ENCODE measurements at regions not wholly inside any gene's neighbourhood (a gene's known extent, or its start where the extent isn't known, plus 50 kb on each side); places are given as distances from the start of the nearest gene placed in this dataset.

DNA sequence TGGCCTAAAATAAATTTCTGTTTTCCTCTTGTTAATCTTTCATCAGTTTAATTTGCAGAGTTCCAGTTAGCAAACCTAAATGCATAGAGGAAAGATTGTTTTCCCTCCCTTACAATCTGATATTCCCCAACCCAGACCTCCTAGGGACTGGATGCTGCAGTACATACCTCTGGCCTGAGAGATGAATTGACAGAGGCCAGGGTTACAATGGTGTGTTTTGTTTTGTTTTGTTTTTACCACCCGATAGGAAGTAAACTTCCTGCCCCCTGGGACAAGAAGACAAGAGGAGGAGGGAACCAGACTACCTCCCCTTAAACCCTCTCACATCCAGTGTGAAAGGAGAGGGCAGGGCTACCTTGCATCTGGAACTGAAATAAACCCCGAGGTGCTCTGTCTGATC is 319.0 kb downstream of the LRFN2 start:
- DNase-seq (ENCODE audit: low read depth), result no peak

GRCh38 chr6:40265615-40266014 is 321.5 kb downstream of the LRFN2 start:
- no peak for DNase-seq (ENCODE audit: low read depth)

GRCh38 chr6:40263970-40264369 is 323.2 kb downstream of the LRFN2 start:
- no peak for DNase-seq (ENCODE audit: low read depth)

GRCh38 chr6:40262363-40262762 is 324.8 kb downstream of the LRFN2 start:
- DNase-seq (ENCODE audit: low read depth), result no peak

GRCh38 chr6:40258531-40258930 is 324.3 kb upstream of the MOCS1 start:
- DNase-seq (ENCODE audit: low read depth), result no peak

DNA sequence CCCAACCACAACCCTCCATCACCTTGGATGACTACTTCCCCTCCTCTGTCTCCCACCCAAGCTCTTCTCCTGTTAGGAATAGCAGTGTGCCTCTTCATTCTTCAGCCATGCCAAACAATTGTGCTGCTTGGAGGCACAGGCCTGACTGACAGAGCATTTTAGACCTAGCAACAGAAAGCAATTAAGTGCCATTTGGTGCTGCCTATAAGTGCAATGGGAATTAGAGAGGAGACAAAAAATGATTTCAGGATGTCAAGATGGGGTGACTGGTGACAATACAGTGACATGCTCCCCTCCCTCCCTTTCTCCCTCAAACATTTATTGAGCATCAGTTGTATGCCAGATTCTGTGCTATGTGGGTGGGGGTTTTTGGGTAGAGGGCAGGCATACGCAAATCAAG is 322.6 kb upstream of the MOCS1 start:
- no peak for DNase-seq (ENCODE audit: low read depth)

GRCh38 chr6:40256224-40256623 is 322.0 kb upstream of the MOCS1 start:
- no peak for DNase-seq (ENCODE audit: low read depth)

DNA sequence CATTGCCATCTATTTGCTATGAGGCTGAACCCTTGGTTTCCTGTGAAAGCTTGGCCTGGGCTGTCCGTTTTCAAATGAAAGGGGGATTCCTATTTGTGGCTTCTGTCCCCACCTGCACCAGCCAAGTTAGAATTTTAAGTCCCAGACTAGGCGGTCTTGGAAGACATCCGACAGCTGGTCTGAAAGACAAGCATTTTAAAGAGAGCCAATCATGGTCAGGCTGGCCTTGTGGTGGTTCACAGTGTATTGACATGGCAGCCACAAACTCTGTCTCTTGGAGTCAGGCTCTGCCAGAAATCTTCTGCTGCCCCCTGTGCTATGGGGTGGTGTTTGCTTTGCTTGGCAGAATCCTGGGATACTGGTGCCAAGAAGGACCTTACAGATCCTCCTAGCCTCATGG is 319.2 kb upstream of the MOCS1 start:
- DNase-seq (ENCODE audit: low read depth), result no peak

DNA sequence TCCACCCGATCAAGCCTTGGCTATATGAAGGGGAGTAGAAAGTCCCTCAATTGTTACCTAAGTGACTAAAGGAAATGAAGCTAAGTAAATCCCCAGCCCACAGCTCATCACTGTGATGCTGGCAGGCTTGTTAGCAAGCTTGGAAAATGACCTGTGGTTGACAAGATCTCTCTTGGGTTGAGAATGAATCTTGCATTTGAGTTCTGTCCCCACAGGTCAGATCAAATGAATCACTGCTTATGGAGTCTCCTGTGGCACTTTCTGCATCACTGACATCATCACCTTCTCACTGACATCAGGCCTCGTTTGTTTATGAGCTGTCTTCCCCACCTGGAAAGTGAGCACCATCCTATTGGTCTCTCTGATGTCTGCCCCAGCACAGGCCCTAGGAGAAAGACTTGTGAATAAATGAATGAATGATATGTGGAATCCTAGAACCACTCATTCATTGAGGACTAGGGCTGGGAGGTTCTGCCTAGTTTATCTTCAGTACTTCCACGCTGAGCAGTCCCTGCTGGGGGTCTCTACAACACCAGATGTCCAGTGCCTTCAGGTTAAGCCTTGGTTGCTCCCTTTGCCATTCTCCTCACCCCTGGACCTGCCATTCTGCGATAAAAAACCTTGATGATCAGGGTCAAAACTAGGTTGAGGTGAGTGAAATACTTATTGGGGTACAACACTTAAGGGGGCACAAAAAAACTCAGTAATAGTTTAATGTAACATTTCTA is 318.4 kb upstream of the MOCS1 start:
- DNase-seq (ENCODE audit: low read depth), result no peak

GRCh38 chr6:40251637-40252300 is 317.5 kb upstream of the MOCS1 start:
- DNase-seq (ENCODE audit: low read depth), result no peak

DNA sequence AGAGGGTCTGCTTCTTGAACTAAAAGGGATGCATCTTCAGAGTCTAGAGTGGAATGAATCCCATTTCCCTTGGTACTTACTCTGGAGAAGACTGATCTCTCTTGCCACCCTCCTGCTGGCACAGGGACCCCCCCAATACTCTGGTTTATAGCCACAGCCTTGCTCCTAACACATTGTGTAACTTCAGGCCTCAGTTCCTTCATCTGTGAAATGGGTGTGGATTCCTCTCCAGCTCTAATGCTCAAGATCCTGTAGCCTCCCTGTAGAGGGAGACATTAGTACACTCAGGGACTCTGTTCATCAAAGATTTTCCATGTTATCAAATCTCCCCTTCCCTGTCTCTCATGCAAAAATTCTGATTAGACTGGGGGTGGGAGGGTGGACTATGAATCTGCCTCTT is 315.7 kb upstream of the MOCS1 start:
- no peak for DNase-seq (ENCODE audit: low read depth)

DNA sequence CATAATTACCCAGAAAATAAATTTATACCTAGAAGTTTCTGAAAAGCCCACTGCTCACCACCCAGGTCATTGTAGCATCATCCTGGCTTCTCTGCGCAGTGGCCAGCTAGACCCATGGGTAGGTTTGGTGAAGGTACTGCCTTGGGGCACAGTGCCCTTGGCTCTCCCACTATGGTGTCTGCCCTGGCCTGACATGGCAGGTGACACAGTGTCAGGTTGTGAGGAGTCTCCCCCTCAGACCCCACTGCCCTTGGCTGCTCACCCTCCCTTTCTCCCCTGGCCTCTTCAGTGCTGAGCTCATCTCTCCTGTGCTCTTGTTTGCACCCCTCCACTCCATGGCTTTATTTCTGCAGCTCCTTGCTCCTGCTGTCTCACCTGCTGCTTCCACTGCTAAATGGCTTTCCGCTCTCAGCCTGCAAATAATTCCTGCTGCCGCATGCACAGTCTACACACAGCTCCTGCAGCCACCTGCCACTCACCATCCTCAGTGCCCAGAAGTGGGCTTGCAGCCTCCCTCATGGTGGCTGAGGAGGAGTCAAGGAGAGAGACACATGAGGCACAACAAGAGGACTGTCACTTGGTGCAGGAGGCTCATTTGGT is 313.4 kb upstream of the MOCS1 start:
- no peak for DNase-seq (ENCODE audit: low read depth)

DNA sequence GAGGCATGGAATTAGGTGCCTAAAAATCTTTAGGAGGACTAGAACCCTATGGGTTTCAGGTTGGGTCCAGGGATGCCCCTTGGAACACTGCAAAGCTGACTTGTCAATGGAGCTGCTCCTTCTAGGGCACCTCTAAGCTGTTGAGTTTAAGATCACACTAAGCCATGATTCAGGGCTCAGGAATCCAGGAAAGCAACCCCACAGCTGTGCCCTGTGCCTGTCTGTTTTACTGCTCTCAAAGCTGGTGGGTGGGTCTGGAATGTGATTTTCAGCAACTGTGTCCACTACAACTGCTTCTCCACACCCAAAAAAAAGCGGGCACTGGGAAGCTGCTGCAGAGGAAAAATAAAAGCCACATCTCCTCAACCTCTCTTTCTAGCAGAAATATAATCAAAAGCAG is 310.4 kb upstream of the MOCS1 start:
- DNase-seq (ENCODE audit: low read depth), result no peak

- DNase-seq (ENCODE audit: low read depth), result no peak
These were observed 298.4 kb upstream of the MOCS1 start for GRCh38 chr6:40232698-40233097.

DNA sequence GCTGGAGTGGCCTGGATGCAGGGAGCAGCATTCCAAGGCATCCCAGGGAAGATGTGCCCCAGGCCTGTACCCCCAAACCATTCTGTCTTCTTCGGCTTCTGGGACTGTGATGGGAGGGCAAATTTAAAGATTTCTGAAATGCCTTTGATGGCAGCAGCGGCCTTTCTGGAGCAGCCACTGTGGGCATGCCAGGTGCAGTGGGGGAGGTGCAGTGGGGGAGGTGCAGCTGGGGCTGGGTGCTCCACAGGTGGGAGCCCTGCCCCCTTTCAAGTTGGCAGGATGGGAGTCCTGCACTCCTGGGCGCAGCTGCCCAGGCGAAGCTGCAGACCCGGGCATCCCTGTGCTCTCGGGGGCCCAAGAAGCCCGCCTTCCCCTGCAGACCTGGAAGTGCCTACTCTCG is 293.5 kb upstream of the MOCS1 start:
- DNase-seq (ENCODE audit: low read depth), result no peak

DNA sequence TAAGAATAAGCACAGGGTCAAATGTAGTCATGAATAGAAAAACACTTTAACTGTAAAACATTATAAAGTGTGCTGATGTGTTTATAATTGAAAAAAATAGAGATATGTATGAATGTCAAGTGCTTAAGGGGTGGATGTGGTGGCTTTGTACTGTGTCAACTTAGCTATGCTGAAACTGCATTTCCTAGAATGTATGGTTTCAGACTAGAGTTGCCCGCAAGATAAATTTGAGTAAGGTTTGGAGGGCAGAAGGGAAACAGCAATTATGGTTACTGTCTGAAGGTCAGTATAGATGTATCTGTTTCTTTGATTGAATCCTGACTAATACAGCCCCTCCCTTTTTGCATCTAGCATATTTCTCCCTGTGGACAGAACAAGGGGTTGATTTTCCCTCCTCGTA is 288.1 kb upstream of the MOCS1 start:
- DNase-seq (ENCODE audit: low read depth), result no peak

- DNase-seq (ENCODE audit: low read depth), result no peak
These were observed 285.5 kb upstream of the MOCS1 start for GRCh38 chr6:40219799-40220198.

DNA sequence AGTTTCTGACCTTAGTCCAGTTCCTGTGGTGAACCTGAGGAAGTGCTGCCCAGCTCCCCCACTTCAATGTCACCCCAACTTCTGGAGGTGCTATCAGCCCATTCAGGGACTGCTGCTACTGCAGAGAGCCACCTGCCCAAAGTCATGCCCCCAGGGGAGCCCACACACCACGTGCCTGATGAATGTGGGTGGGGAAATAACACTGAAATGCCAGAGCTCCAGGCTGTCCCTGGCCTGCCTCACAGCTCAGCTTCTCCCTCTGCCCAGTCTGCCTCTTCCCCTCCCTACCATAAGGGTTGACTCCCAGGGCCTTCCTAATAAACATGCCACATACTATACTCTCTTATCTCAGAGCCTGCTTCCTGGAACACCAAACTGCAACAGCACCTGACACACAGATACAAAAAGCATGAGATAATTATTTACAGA is 276.4 kb upstream of the MOCS1 start:
- no peak for DNase-seq (ENCODE audit: low read depth)

GRCh38 chr6:40205801-40206200 is 271.5 kb upstream of the MOCS1 start:
- DNase-seq (ENCODE audit: low read depth), result no peak

DNA sequence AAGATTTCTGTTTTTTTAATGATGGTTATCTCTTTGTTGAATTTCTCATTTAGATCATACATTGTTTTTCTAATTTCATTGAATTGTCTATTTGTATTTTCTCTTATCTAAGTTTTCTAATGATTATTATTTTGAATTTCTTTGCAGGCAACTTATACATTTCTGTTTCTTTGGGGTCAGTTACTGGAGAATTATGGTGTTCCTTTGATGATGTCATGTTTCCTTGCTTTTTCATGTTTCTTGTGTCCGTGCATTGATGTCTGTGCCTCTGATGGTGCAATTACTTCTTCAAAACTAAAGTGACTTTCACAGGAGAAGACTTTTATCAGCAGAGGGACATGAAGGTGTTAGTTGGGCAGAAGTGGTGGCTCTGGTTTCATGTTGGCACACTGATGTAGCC is 270.7 kb upstream of the MOCS1 start:
- DNase-seq (ENCODE audit: low read depth), result no peak

GRCh38 chr6:40197371-40197770 is 263.1 kb upstream of the MOCS1 start:
- no peak for DNase-seq (ENCODE audit: low read depth)

GRCh38 chr6:40196135-40196518 is 261.9 kb upstream of the MOCS1 start:
- no peak for DNase-seq (ENCODE audit: low read depth)

GRCh38 chr6:40195428-40196134 is 261.3 kb upstream of the MOCS1 start:
- DNase-seq (ENCODE audit: low read depth), result no peak
